ENCODE measurements at regions not wholly inside any gene's neighbourhood (a gene's known extent, or its start where the extent isn't known, plus 50 kb on each side); places are given as distances from the start of the nearest gene placed in this dataset.
"Not testable (repeated sequence)": the region's sequence is repeated elsewhere in the genome, so short reads cannot be mapped to it uniquely, and the experiment has no call there.

- not testable (repeated sequence) for TF ChIP-seq CTCF, EZH2 (IDR thresholded peaks at IDR 0.05)
Measured at GRCh38 chr9:40106783-40107248, 751.3 kb downstream of the SPATA31A1 start.

Measured in neural progenitor cell (in vitro differentiated cells).